GM12892 (cell line): ENCODE measurements at regions not wholly inside any gene's neighbourhood (a gene's known extent, or its start where the extent isn't known, plus 50 kb on each side); places are given as distances from the start of the nearest gene placed in this dataset.
A peak's percentile ranks its signal among the peaks of the same experiment; 100 is the strongest.

Experiments
- DNase-seq: peaks from one replicate; pipeline ENCODE4 v3.0.0; 2011; ENCODE audit not compliant: insufficient read length
- FAIRE-seq: peaks from 2 replicates; lab custom pipeline; 2011; peaks lifted over from hg19 to GRCh38; lab: Jason Lieb, UNC
- POLR2A ChIP-seq: IDR thresholded peaks from 2 replicates; pipeline ENCODE4 v1.6.1; 2011; ENCODE audit warnings: low read depth, low read length, control low read depth
- POLR2AphosphoS5 ChIP-seq: IDR thresholded peaks from 2 replicates; pipeline ENCODE4 v1.6.1; 2011; ENCODE audit warnings: low read depth, low read length, control low read depth
- TAF1 ChIP-seq: IDR thresholded peaks from 2 replicates; pipeline ENCODE4 v1.6.1; 2011; ENCODE audit warnings: low read depth, mild to moderate bottlenecking, control low read depth, low read length, borderline replicate concordance

DNA sequence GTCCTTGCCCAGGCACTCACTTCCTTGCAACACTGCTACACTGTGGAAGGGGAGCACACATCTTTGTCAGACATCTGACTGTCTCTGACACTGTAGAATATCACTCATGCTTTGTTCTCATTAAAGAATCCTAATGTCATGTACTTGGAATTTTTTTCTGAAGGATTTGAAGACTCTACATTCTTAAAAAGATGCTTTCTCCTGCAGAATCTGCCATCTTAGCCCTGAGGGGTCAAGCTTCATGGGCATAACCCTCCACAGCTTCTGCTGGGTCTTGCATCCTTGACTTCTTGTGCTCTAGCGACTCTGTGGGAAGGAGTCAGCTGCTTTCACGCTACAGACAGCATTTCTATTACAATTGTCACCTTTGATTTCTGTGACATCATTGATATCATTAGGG lies 417.2 kb downstream of the QKI start:
- FAIRE-seq (no peak), DNase-seq (no peak)
- TF ChIP-seq TAF1 (no peak), POLR2A (no peak)

DNA sequence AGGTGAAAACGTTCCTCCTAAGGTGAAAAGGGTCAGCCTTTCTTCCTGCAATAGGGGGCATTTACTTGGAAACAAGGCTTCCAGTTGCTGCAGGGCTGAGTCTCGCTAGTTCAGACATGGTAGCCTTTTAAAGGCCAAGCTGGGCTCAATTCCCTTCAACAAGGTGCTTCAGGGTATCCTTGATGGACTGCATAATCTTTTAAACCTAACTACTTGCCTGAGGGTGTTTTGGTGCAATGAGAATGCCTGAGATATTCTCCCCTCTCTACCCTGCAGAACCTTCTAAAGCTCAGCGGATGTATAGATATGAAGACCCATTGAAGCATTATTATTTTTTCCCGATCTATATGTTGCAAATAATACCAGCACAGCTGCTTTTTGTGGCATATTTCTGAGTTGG lies 416.1 kb downstream of the QKI start:
- FAIRE-seq (no peak), DNase-seq (no peak)
- TF ChIP-seq POLR2A (no peak), TAF1 (no peak), POLR2AphosphoS5 (no peak)

DNA sequence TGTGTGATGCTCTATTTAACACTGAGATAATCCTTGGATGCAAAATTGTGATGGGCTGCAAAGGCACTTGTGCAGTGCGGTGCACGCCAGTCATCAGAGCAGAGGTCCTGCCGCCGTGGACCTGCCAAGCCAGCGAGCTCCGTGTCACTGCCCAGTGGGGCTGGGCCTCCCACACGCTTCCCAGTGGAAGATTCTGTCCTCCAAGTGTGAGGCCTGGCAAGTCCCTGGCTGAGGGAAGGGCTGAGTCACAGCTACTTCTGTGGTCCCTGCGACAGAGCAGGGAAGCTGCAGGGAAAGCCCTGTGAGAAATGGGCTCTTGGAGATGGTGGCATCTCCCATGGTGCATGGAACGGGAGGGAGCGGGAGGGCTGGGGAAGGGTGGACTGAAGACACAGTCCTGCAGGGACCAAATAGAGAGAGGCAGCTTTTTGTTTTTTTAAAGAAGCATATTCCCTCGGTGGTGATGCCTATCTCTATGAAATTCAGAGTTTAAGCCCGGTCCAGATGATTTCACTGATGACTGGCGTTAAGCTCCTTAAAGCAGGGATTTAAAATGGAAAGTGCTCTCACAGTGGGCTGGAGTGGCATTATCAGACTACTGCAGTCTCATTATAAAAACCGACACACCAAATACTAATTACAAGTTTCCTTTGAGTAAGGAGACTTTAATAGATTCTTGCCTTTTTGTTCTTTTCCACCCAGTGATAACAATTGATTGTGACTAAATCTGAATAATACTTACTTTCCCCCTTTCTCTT lies 413.7 kb downstream of the QKI start:
- no peak for FAIRE-seq
- DNase-seq = no peak
- no peak for TF ChIP-seq TAF1
- TF ChIP-seq POLR2AphosphoS5 = no peak
- TF ChIP-seq POLR2A = no peak

DNA sequence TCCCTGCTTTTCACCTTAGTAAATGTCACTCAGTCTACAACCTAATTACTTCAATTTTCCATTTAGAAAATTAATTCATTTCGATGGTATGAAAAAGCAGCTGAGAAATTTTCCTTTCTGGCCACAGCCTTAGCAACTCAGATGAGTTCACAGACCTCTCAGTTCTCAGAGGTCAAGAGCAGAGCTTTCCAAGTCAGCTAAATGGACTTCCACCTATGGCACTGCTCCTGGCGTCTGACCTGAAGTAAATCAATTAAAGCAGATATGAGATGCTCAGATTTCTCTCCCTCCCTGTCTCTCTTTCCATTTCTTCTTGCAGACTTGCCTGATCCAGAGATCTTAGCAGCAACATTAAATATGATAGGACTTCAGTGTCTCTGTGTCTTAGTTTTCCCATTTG lies 412.6 kb downstream of the QKI start:
- FAIRE-seq = no peak
- no peak for DNase-seq
- no peak for TF ChIP-seq POLR2A
- TF ChIP-seq TAF1 = no peak
- no peak for TF ChIP-seq POLR2AphosphoS5

DNA sequence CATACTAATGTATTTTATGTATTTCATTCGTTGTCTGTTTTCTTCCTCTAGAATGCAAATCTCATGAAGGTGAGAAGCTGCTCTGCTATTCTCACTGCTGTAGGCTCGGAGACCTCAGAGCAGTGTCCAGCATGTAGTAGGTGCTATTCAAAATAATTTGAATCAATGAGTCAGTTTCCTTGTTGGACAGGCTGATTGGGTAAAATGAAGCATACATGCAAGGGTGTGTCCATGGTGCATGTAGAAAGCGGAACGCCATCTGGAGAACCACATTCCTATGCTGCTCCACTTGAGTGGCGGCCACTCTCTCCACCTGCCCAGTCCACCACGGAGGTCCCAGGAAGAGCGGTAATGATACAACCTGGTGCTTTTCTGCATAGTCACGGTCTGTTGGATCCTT lies 412.1 kb downstream of the QKI start:
- DNase-seq (no peak), FAIRE-seq (no peak)
- TF ChIP-seq POLR2A = no peak
- no peak for TF ChIP-seq POLR2AphosphoS5
- no peak for TF ChIP-seq TAF1

DNA sequence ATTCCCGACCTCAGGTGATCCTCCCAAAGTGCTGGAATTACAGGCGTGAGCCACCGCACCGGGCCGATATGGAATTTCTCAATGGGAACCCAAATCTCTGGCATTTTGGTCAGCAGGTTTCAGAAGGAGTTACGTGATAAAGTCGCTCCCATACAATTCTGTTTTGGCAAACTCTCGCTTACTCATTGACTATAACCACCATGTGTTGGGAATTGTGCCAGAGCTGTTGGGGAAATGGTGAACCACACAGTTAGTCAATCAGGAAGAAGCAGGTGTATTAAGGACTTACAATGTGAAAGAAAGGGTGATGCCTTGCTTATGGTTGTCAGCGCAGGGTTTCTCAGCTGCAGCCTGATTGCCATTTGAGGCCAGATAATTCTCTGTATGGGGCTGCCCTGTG lies 410.5 kb downstream of the QKI start:
- DNase-seq (no peak), FAIRE-seq (no peak)
- TF ChIP-seq POLR2AphosphoS5 = no peak
- TF ChIP-seq POLR2A = no peak
- TF ChIP-seq TAF1 = no peak

DNA sequence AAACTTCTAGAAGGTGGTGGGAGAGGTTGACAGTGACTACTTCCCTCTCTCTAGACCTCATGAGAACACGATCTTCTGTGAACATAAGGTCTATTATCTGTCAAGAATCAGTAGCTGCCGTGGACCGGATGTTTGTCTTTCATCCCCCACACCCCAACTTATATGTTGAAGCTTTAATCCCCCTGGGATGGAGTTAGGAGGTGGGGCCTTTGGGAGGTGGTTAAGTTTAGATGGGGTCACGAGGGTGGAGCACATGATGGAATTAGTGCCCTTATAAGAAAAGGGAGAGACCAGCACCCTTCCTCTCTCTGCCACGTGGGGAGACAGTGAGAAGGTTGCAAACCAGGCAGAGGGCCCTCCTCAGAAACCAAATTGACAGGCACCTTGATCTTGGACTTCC lies 409.1 kb downstream of the QKI start:
- TF ChIP-seq POLR2AphosphoS5 (no peak), POLR2A (no peak), TAF1 (no peak)
- FAIRE-seq (no peak), DNase-seq (no peak)

DNA sequence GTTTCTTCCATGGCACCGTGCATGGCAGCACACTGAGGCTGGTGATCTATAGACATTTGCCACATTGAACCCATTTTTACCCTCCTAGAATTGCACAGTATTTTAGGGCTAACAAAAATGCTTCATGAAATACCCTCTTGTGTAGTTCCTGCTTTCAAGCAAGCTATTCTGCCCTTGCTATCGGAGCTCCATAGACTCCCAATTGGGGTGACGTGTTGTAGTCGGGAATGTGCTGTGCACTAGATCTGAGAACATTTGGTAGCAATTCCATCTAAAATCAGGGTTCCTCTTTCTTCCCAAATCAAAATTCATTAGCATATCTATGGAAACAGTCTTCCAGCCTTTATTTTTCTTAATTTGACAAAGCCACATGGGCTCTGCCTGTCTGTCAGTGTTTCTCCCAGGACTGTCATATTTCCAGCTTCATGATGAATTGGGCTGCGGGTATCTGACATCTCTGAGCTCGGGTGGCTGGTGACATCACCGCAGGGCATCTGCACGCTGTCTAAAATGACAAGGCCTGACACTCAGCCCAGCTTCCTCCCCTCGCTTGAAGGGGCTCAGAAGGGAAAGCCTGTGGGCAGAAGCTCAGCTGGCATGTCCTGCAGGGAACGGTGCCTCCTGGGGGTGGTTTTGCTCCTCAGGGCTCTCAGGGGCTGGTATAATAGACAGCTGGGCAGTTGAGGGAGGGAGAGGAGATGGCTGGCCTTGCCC lies 406.4 kb downstream of the QKI start:
- FAIRE-seq (no peak), DNase-seq (no peak)
- no peak for TF ChIP-seq TAF1

DNA sequence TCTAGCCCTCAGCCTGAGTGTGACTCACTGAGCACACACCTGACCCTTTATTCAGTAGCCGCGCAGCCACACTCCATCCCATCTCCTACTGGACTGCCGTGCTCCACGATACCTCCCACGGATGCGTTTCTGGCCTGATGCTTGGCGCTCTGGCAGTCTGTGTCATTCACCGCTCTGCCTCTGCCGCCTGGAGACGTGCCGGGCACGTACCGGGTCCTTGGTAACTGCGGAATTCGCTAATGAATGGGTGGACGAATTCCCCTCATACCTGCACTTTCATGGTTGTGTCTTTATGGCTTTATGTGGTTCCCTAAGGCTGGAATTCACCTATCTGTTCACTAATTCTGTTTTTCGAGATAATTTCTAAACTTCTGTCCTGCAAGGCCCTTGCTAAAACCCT lies 405.7 kb downstream of the QKI start:
- no peak for FAIRE-seq
- DNase-seq = no peak
- TF ChIP-seq POLR2A (no peak), POLR2AphosphoS5 (no peak), TAF1 (no peak)

DNA sequence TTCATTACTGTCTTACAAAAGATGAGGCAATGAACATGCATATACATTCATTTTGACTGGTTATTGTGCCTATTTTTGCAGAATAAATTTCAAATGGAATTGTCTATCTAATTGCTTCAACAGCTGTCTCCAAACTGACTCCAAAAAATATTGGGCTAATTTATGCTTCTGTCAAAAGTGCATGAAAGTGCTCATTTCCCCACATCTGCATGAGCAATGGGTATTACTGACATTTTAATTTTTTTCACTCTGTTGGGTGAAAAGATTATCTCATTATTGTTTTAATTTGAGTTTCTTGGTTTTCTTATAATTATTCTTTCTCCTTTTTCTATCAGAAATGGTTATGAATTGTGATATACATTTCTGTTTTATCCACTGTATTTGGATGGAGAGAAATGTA lies 404.2 kb downstream of the QKI start:
- FAIRE-seq = no peak
- no peak for DNase-seq
- TF ChIP-seq POLR2A = no peak
- no peak for TF ChIP-seq POLR2AphosphoS5
- no peak for TF ChIP-seq TAF1

DNA sequence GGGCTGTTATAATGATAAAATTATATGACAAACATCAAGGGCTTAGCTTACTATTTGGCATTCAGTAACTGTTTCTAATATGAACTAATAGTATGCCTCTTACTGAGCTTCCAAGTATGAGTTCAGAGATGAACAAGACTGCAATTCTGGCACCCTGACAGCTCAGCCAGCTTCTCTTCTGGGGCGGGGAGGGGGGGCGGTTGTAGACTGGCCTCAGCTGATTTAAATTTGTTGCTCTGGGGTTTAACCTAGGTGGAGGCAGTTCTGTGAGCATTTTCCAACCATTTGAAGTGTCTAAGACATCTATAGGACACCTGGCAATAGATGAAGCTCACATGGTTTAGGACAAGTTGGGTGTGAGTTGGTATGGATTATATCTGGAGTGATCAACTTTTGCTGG lies 401.9 kb downstream of the QKI start:
- TF ChIP-seq TAF1 (no peak), POLR2A (no peak), POLR2AphosphoS5 (no peak)
- no peak for FAIRE-seq
- DNase-seq = no peak

DNA sequence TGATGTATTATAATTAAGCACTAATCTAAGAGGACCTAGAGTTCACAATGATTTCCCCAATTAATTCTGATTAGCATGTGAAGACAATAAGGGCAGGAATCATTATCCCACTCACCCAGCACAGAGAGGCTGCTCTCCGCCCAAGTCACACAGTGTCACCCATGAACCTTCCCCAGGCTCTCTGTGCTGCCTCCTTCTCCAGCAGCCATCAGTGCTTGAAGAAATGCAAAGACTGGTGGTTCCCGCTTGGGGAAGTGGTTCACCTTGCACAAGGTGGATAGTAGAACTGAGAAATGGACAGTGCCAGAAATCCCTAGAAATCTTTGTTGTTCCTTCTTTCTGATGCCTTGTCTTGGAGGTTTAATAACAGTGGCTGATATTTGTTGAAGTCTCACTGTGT lies 401.3 kb downstream of the QKI start:
- no peak for DNase-seq
- peak; percentile 42 for FAIRE-seq
- TF ChIP-seq POLR2A (no peak), TAF1 (no peak), POLR2AphosphoS5 (no peak)
